ENCODE measurements at regions not wholly inside any gene's neighbourhood (a gene's known extent, or its start where the extent isn't known, plus 50 kb on each side); places are given as distances from the start of the nearest gene placed in this dataset.

GRCh38 chr12:45587877-45588533 is 141.5 kb upstream of the ARID2 start:
- Histone ChIP-seq H3K9me3 (replicated peaks) (no peaks in the 10 kb centered on the region), H3K27ac (no peak overlapping the region), H3K27me3 (no peaks in the 10 kb centered on the region; the same call in none of the 2 replicates), H3K36me3 (no peaks in the 10 kb centered on the region), H3K4me1 (no peaks in the 10 kb centered on the region), H3K4me3 (no peak overlapping the region)
- no peak for DNase-seq

GRCh38 chr12:45590646-45591045 is 138.9 kb upstream of the ARID2 start:
- Histone ChIP-seq H3K4me3 (no peak overlapping the region), H3K36me3 (no peaks in the 10 kb centered on the region), H3K9me3 (replicated peaks) (no peaks in the 10 kb centered on the region), H3K27ac (no peak overlapping the region), H3K27me3 (no peaks in the 10 kb centered on the region; the same call in none of the 2 replicates), H3K4me1 (no peaks in the 10 kb centered on the region)
- no peak for DNase-seq

GRCh38 chr12:45591635-45592034 is 137.9 kb upstream of the ARID2 start:
- no peak for DNase-seq
- no peaks in the 10 kb centered on the region; the same call in none of the 2 replicates for H3K27me3 ChIP-seq
- no peak overlapping the region for H3K27ac ChIP-seq

GRCh38 chr12:45596366-45596765 is 133.1 kb upstream of the ARID2 start:
- no peak for DNase-seq
- H3K27ac ChIP-seq = no peak overlapping the region
- H3K4me3 ChIP-seq = no peak overlapping the region
- H3K4me1 ChIP-seq = no peaks in the 10 kb centered on the region
- no peaks in the 10 kb centered on the region; the same call in 1 of the 2 replicates for H3K9me3 ChIP-seq (replicated peaks)
- no peaks in the 10 kb centered on the region for H3K36me3 ChIP-seq
- H3K27me3 ChIP-seq = no peaks in the 10 kb centered on the region; the same call in 1 of the 2 replicates

More at GRCh38 chr12:45591635-45592034, 137.9 kb upstream of the ARID2 start:
- Histone ChIP-seq H3K4me1 (no peaks in the 10 kb centered on the region), H3K9me3 (replicated peaks) (no peaks in the 10 kb centered on the region), H3K4me3 (no peak overlapping the region), H3K36me3 (no peaks in the 10 kb centered on the region)

DNA sequence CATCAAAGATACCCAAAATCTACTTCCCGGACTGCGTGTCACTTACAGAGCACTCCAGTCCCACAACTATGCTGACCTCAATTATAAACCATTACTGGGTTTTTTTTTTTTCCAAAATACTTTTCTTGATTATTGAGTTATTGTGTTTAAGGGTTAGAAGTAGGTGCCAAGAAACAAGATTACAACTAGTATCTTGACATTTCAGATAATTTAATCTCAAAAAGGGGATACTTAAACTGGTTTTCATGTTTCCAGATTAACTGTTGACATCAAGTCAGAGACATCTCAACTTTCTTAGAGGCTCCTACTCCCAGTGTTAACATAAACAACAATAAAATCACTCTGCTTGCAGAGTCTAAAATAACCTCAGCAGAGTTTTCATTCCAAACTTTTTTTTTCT is 131.2 kb upstream of the ARID2 start:
- Histone ChIP-seq H3K9me3 (replicated peaks) (no peaks in the 10 kb centered on the region; the same call in 1 of the 2 replicates), H3K36me3 (no peaks in the 10 kb centered on the region), H3K27me3 (no peaks in the 10 kb centered on the region), H3K4me3 (no peak overlapping the region), H3K4me1 (no peaks in the 10 kb centered on the region), H3K27ac (no peak overlapping the region)
- DNase-seq = no peak

DNA sequence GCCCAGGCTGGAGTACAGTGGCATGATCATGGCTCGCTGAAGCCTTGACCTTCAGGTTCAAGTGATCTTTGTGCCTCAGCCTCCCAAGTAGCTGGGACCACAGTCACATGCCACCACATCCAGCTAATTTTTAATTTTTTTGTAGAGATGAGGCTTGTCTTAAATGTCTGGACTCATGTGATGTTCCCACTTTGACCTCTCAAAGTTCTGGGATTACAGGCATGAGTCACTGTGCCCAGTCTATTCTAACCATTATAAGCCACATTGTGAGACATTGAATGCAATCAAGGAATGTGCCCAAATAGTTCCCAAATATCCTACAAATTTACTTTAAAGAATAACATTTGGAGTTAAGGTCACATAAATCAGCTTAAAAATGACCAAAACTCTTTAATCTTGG is 130.7 kb upstream of the ARID2 start:
- no peak overlapping the region for H3K27ac ChIP-seq
- H3K27me3 ChIP-seq = no peaks in the 10 kb centered on the region
- no peak for DNase-seq
- H3K36me3 ChIP-seq = no peaks in the 10 kb centered on the region
- H3K4me1 ChIP-seq = no peaks in the 10 kb centered on the region
- H3K9me3 ChIP-seq (replicated peaks) = no peaks in the 10 kb centered on the region; the same call in 1 of the 2 replicates
- H3K4me3 ChIP-seq = no peak overlapping the region

DNA sequence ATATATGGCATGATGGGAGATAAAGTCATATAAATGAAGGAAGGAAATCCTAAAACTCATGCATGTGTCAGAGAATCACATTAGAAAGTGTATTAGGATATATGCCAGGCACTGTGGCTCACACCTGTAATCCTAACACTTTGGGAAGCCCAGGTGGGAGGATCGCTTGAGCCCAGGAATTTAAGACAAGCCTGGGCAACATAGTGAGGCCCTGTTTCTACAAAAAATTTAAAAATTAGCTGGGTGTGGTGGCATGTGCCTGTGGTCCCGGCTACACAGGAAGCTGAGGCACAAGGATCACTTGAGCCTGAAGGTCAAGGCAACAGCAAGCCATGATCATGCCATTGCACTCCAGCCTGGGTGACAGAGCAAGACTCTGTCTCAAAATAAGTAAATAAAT is 130.3 kb upstream of the ARID2 start:
- Histone ChIP-seq H3K27me3 (no peaks in the 10 kb centered on the region), H3K27ac (no peak overlapping the region), H3K36me3 (no peaks in the 10 kb centered on the region), H3K4me3 (no peak overlapping the region), H3K4me1 (no peaks in the 10 kb centered on the region), H3K9me3 (replicated peaks) (no peaks in the 10 kb centered on the region; the same call in 1 of the 2 replicates)
- DNase-seq = no peak

DNA sequence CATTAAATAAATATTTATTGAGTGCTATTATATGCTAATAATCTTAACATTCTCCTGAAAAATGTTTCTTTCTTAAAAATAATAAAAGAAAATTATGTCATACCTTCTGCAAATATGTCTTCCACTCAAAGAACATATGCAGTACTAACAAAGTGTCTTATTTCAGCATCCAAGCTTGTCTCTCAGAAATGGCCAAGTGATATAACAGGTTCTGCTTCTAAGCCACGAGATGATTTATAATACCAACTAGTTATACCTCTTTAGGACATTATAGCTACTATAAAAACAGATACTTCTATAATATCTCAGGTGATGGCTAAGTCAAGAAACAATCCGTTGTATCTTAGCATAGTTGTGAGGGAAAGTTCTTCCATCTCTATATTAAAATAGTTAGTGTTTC is 128.1 kb upstream of the ARID2 start:
- H3K4me3 ChIP-seq = no peak overlapping the region
- peaks cover 5% of the 10 kb centered on the region for H3K9me3 ChIP-seq (replicated peaks)
- no peak for DNase-seq
- no peaks in the 10 kb centered on the region for H3K27me3 ChIP-seq
- H3K4me1 ChIP-seq = no peaks in the 10 kb centered on the region
- no peaks in the 10 kb centered on the region for H3K36me3 ChIP-seq
- no peak overlapping the region for H3K27ac ChIP-seq

- Histone ChIP-seq H3K4me1 (no peaks in the 10 kb centered on the region), H3K27ac (no peak overlapping the region), H3K27me3 (no peaks in the 10 kb centered on the region), H3K36me3 (no peaks in the 10 kb centered on the region), H3K4me3 (no peak overlapping the region), H3K9me3 (replicated peaks) (peaks cover 5% of the 10 kb centered on the region)
- DNase-seq = no peak
These were observed 127.6 kb upstream of the ARID2 start for GRCh38 chr12:45601888-45602287.

DNA sequence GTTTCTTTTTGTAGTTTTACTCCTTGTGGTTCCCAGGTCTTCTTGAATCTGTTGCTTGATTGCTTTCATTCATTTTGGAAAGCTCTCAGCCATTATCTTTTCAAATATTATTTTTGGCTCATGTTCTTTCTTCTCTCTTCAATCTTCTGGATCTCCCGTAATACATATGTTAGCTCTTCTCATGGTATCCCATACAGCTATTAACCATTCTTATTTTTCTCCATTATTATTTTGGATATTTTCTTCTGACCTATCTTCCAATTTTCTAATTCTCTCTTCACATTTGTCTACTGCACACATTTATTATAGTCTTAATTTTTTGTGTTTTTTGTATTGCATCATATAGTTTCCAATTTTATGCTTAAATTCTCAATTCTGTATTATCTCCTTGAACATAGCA is 123.9 kb upstream of the ARID2 start:
- no peaks in the 10 kb centered on the region for H3K4me1 ChIP-seq
- no peak overlapping the region for H3K27ac ChIP-seq
- no peak overlapping the region for H3K4me3 ChIP-seq
- H3K36me3 ChIP-seq = no peaks in the 10 kb centered on the region
- no peaks in the 10 kb centered on the region for H3K27me3 ChIP-seq
- DNase-seq = no peak
- H3K9me3 ChIP-seq (replicated peaks) = peaks cover 5% of the 10 kb centered on the region

GRCh38 chr12:45611061-45611460 is 118.4 kb upstream of the ARID2 start:
- no peak overlapping the region for H3K27ac ChIP-seq
- no peaks in the 10 kb centered on the region for H3K27me3 ChIP-seq
- H3K9me3 ChIP-seq (replicated peaks) = no peaks in the 10 kb centered on the region; the same call in 1 of the 2 replicates
- H3K4me3 ChIP-seq = no peak overlapping the region
- H3K36me3 ChIP-seq = no peaks in the 10 kb centered on the region
- DNase-seq = no peak
- H3K4me1 ChIP-seq = peaks cover 11% of the 10 kb centered on the region

- DNase-seq = no peak
- no peaks in the 10 kb centered on the region for H3K9me3 ChIP-seq (replicated peaks)
- no peaks in the 10 kb centered on the region for H3K27me3 ChIP-seq
- no peaks in the 10 kb centered on the region for H3K36me3 ChIP-seq
- H3K27ac ChIP-seq = no peak overlapping the region
- H3K4me3 ChIP-seq = no peak overlapping the region
- H3K4me1 ChIP-seq = peaks cover 12% of the 10 kb centered on the region
These were observed 118.0 kb upstream of the ARID2 start for GRCh38 chr12:45611495-45611894.

GRCh38 chr12:45612044-45612794 is 117.3 kb upstream of the ARID2 start:
- Histone ChIP-seq H3K36me3 (no peaks in the 10 kb centered on the region), H3K27me3 (no peaks in the 10 kb centered on the region), H3K4me3 (no peak overlapping the region), H3K4me1 (peaks cover 12% of the 10 kb centered on the region), H3K9me3 (replicated peaks) (no peaks in the 10 kb centered on the region), H3K27ac (no peak overlapping the region)
- DNase-seq = no peak

DNA sequence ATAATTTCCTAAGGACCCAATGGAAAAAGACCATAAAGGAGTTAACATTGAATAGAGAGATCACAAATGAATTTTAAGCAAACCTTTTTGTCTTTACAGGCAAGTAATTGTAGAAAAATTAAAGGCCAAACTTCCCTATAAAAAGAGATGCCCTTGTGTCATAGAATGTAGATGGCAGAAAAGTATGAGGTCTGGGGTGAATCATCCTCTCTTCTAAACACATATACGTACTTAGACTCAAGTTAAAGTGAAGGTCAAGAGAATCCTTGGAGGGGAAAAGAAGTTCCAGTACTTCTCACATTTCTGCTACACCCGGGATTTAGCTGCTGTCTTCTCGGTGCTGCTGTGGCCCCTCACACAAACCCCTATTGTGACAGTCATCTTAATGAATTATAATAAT is 116.2 kb upstream of the ARID2 start:
- peaks cover 12% of the 10 kb centered on the region for H3K4me1 ChIP-seq
- no peaks in the 10 kb centered on the region for H3K9me3 ChIP-seq (replicated peaks)
- DNase-seq = no peak
- no peaks in the 10 kb centered on the region for H3K27me3 ChIP-seq
- H3K4me3 ChIP-seq = no peak overlapping the region
- H3K36me3 ChIP-seq = no peaks in the 10 kb centered on the region
- no peak overlapping the region for H3K27ac ChIP-seq

DNA sequence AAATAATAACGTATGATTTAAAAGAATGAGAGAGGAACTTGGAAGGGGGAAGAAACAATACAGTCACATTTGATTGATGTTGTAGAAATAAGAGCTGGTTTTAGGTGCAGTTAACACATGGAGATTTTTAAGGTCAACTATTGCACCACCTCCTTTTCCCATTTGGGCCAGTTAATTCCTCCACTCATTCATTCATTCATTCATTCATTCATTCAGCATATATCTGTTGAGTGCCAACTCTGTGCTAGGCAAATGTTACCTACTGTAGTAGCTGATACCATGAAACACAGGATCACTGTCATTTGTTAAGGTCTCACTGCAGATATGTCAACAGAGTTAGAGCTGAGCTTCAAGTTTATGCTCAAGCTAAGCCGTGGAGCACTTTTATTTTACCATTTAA is 115.7 kb upstream of the ARID2 start:
- Histone ChIP-seq H3K27me3 (no peaks in the 10 kb centered on the region), H3K9me3 (replicated peaks) (no peaks in the 10 kb centered on the region), H3K4me3 (no peak overlapping the region), H3K27ac (no peak overlapping the region), H3K36me3 (no peaks in the 10 kb centered on the region), H3K4me1 (peaks cover 12% of the 10 kb centered on the region)
- no peak for DNase-seq

All from SJCRH30 (cell line).